Tibial nerve (tissue), 4 donors: ENCODE measurements at regions not wholly inside any gene's neighbourhood (a gene's known extent, or its start where the extent isn't known, plus 50 kb on each side); places are given as distances from the start of the nearest gene placed in this dataset.
"Not testable (repeated sequence)": the region's sequence is repeated elsewhere in the genome, so short reads cannot be mapped to it uniquely, and the experiment has no call there.

Experiments used
- EP300 ChIP-seq, 2 donors: sonication (generic); formaldehyde crosslinking; IDR thresholded peaks; one replicate each; pipeline ENCODE4 v1.6.1; 2017; ENCODE audit warnings: antibody characterized with exemption in 2 of 2, mild to moderate bottlenecking in 1 of 2
- POLR2A ChIP-seq, 2 donors: fragments of 450-650 bp; IDR thresholded peaks; one replicate each; pipeline ENCODE4 v1.6.1; 2017; ENCODE audit warnings: antibody characterized with exemption in 2 of 2, mild to moderate bottlenecking in 2 of 2, moderate library complexity in 2 of 2
- TF ChIP-seq, protein P1 (sequence below), 5 experiments: fragments of 200-600 bp in 3 of 5; fragments of 450-650 bp in 2 of 5; sonication (generic) in 3 of 5; IDR thresholded peaks; one replicate each; pipeline ENCODE4 v1.5.1; 2016 to 2019; ENCODE audit warnings: antibody characterized with exemption in 5 of 5, mild to moderate bottlenecking in 3 of 5, moderate library complexity in 2 of 5

GRCh38 chr3:194888062-194888461, 202.4 kb downstream of the FAM43A start:
- TF ChIP-seq, protein P1, sequence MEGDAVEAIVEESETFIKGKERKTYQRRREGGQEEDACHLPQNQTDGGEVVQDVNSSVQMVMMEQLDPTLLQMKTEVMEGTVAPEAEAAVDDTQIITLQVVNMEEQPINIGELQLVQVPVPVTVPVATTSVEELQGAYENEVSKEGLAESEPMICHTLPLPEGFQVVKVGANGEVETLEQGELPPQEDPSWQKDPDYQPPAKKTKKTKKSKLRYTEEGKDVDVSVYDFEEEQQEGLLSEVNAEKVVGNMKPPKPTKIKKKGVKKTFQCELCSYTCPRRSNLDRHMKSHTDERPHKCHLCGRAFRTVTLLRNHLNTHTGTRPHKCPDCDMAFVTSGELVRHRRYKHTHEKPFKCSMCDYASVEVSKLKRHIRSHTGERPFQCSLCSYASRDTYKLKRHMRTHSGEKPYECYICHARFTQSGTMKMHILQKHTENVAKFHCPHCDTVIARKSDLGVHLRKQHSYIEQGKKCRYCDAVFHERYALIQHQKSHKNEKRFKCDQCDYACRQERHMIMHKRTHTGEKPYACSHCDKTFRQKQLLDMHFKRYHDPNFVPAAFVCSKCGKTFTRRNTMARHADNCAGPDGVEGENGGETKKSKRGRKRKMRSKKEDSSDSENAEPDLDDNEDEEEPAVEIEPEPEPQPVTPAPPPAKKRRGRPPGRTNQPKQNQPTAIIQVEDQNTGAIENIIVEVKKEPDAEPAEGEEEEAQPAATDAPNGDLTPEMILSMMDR (IDR thresholded peaks at IDR 0.05) = not testable (repeated sequence)
- TF ChIP-seq POLR2A, EP300 (IDR thresholded peaks at IDR 0.05): not testable (repeated sequence)
